DOHH2 (cell line): ENCODE measurements at regions not wholly inside any gene's neighbourhood (a gene's known extent, or its start where the extent isn't known, plus 50 kb on each side); places are given as distances from the start of the nearest gene placed in this dataset.
"Not testable (repeated sequence)": the region's sequence is repeated elsewhere in the genome, so short reads cannot be mapped to it uniquely, and the experiment has no call there.

ENCODE experiments used
- H3F3A ChIP-seq: fragments of 200-600 bp; sonication (generic), shearing (Covaris generic); 2 replicates; pipeline ENCODE4 v1.6.0; 2016; ENCODE audit warnings: antibody characterized with exemption, mild to moderate bottlenecking; ENCODE audit not compliant: control insufficient read depth, insufficient read depth
- H3K27ac ChIP-seq: fragments of 200-600 bp; sonication (generic); 2 replicates; pipeline ENCODE4 v1.5.1; 2014; ENCODE audit warnings: low read depth, mild to moderate bottlenecking, low read length, moderate library complexity
- H3K27me3 ChIP-seq: fragments of 200-600 bp; sonication (generic); 2 replicates; pipeline ENCODE4 v1.6.1; 2014; ENCODE audit warnings: mild to moderate bottlenecking, low read length, mixed read lengths; ENCODE audit not compliant: control insufficient read depth
- H3K36me3 ChIP-seq: fragments of 200-600 bp; sonication (generic); 2 replicates; pipeline ENCODE4 v1.6.1; 2014; ENCODE audit warnings: mild to moderate bottlenecking, low read length, moderate library complexity, mixed read lengths; ENCODE audit not compliant: control insufficient read depth
- H3K4me1 ChIP-seq: fragments of 200-600 bp; sonication (generic); 2 replicates; pipeline ENCODE4 v1.6.1; 2014; ENCODE audit warnings: mild to moderate bottlenecking, low read length, mixed read lengths; ENCODE audit not compliant: control insufficient read depth
- H3K4me2 ChIP-seq: fragments of 200-600 bp; sonication (generic); 2 replicates; pipeline ENCODE4 v1.6.0; 2014; ENCODE audit warnings: mild to moderate bottlenecking, low read length, moderate library complexity
- H3K4me3 ChIP-seq: fragments of 200-600 bp; sonication (generic); 2 replicates; pipeline ENCODE4 v1.5.1; 2014; ENCODE audit warnings: mild to moderate bottlenecking, low read length, mixed read lengths
- H3K79me2 ChIP-seq: fragments of 200-600 bp; sonication (generic); 2 replicates; pipeline ENCODE4 v1.6.1; 2014; ENCODE audit warnings: mild to moderate bottlenecking, low read length, mixed read lengths; ENCODE audit not compliant: control insufficient read depth
- H3K9me2 ChIP-seq: fragments of 200-600 bp; sonication (generic); replicated peaks from 2 replicates; pipeline ENCODE4 v1.6.1; 2014; ENCODE audit warnings: mild to moderate bottlenecking, low read length, mixed read lengths; ENCODE audit not compliant: control insufficient read depth
- H3K9me3 ChIP-seq: fragments of 200-600 bp; sonication (generic); 2 replicates; pipeline ENCODE4 v1.6.1; 2014; ENCODE audit warnings: antibody characterized with exemption, low read length, mixed read lengths; ENCODE audit not compliant: control insufficient read depth, insufficient read depth
- H4K20me1 ChIP-seq: fragments of 200-600 bp; sonication (generic); 2 replicates; pipeline ENCODE4 v1.6.0; 2014; ENCODE audit warnings: low read depth, mild to moderate bottlenecking, antibody characterized with exemption, low read length, moderate library complexity; ENCODE audit not compliant: control insufficient read depth, insufficient read depth
- EZH2phosphoT487 ChIP-seq: fragments of 200-600 bp; sonication (generic); IDR thresholded peaks from 2 replicates; pipeline ENCODE4 v1.6.1; 2017; ENCODE audit warnings: borderline replicate concordance, mild to moderate bottlenecking, antibody characterized with exemption, low read length, moderate library complexity, mixed read lengths
- TF ChIP-seq, protein P1 (sequence below): fragments of 200-600 bp; sonication (generic); IDR thresholded peaks from one replicate; pipeline ENCODE4 v1.5.1; 2014; ENCODE audit warnings: antibody characterized with exemption, mild to moderate bottlenecking, low read depth, low read length; ENCODE audit not compliant: poor library complexity, severe bottlenecking

- H3K27me3 ChIP-seq = no peaks in the 10 kb centered on the region
- no peak overlapping the region for H3K4me2 ChIP-seq
These were observed 271.1 kb downstream of the KCNRG start for GRCh38 chr13:50286324-50286723.

DNA sequence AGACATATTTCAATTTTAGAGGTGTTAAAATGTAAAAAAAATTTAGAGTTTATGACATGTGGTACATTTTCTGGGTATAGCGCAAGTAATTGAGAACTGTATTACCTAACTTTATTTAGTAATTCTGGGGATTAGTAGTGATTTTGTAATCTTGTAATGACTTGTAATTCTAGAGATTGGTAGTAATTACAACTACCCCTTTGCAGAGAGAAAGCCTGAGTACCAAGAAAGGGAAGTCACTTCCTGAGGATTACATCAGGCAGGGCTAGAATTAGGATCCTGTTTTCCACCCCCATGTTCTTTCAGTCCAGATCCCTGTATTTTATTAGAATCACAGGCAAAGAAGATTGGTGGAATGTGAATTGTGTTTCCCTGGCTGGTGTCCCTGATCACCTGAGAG is 274.9 kb downstream of the KCNRG start:
- no peaks in the 10 kb centered on the region for H3F3A ChIP-seq
- H4K20me1 ChIP-seq = no peaks in the 10 kb centered on the region
- H3K27me3 ChIP-seq = no peaks in the 10 kb centered on the region
- no peaks in the 10 kb centered on the region for H3K9me2 ChIP-seq
- no peaks in the 10 kb centered on the region for H3K4me1 ChIP-seq
- H3K4me3 ChIP-seq = no peak overlapping the region
- H3K79me2 ChIP-seq = no peaks in the 10 kb centered on the region
- no peaks in the 10 kb centered on the region for H3K36me3 ChIP-seq
- TF ChIP-seq, protein P1, sequence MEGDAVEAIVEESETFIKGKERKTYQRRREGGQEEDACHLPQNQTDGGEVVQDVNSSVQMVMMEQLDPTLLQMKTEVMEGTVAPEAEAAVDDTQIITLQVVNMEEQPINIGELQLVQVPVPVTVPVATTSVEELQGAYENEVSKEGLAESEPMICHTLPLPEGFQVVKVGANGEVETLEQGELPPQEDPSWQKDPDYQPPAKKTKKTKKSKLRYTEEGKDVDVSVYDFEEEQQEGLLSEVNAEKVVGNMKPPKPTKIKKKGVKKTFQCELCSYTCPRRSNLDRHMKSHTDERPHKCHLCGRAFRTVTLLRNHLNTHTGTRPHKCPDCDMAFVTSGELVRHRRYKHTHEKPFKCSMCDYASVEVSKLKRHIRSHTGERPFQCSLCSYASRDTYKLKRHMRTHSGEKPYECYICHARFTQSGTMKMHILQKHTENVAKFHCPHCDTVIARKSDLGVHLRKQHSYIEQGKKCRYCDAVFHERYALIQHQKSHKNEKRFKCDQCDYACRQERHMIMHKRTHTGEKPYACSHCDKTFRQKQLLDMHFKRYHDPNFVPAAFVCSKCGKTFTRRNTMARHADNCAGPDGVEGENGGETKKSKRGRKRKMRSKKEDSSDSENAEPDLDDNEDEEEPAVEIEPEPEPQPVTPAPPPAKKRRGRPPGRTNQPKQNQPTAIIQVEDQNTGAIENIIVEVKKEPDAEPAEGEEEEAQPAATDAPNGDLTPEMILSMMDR = no peak
- no peak for TF ChIP-seq EZH2phosphoT487
- H3K9me3 ChIP-seq = no peaks in the 10 kb centered on the region
- H3K27ac ChIP-seq = no peak overlapping the region
- H3K4me2 ChIP-seq = no peak overlapping the region

More at GRCh38 chr13:50286324-50286723, 271.1 kb downstream of the KCNRG start:
- Histone ChIP-seq H3K36me3 (no peaks in the 10 kb centered on the region), H3K27ac (no peak overlapping the region), H3F3A (no peaks in the 10 kb centered on the region), H3K4me1 (no peaks in the 10 kb centered on the region), H4K20me1 (no peaks in the 10 kb centered on the region), H3K79me2 (no peaks in the 10 kb centered on the region), H3K4me3 (no peak overlapping the region), H3K9me3 (peaks cover 5% of the 10 kb centered on the region; the same call in 1 of the 2 replicates), H3K9me2 (no peaks in the 10 kb centered on the region)
- TF ChIP-seq, protein P1 = no peak
- TF ChIP-seq EZH2phosphoT487 = no peak

- Histone ChIP-seq H3F3A (no peaks in the 10 kb centered on the region), H3K36me3 (no peaks in the 10 kb centered on the region), H3K4me2 (no peak overlapping the region), H3K27ac (no peak overlapping the region), H3K27me3 (no peaks in the 10 kb centered on the region), H3K9me3 (no peaks in the 10 kb centered on the region), H3K4me1 (no peaks in the 10 kb centered on the region), H3K4me3 (no peak overlapping the region), H4K20me1 (no peaks in the 10 kb centered on the region), H3K79me2 (no peaks in the 10 kb centered on the region), H3K9me2 (no peaks in the 10 kb centered on the region)
- no peak for TF ChIP-seq EZH2phosphoT487
- TF ChIP-seq, protein P1 = no peak
These were observed 276.4 kb downstream of the KCNRG start for GRCh38 chr13:50291611-50292010.

GRCh38 chr13:50292081-50292480 is 276.8 kb downstream of the KCNRG start:
- H3K79me2 ChIP-seq = no peaks in the 10 kb centered on the region
- H3K4me3 ChIP-seq = no peak overlapping the region
- H3K4me1 ChIP-seq = no peaks in the 10 kb centered on the region
- H3F3A ChIP-seq = no peaks in the 10 kb centered on the region
- no peaks in the 10 kb centered on the region for H4K20me1 ChIP-seq
- TF ChIP-seq, protein P1 = no peak
- no peak for TF ChIP-seq EZH2phosphoT487
- no peaks in the 10 kb centered on the region for H3K9me2 ChIP-seq
- no peaks in the 10 kb centered on the region for H3K27me3 ChIP-seq
- H3K9me3 ChIP-seq = no peaks in the 10 kb centered on the region
- H3K36me3 ChIP-seq = no peaks in the 10 kb centered on the region
- H3K27ac ChIP-seq = no peak overlapping the region
- H3K4me2 ChIP-seq = no peak overlapping the region

GRCh38 chr13:50294425-50294824 is 279.2 kb downstream of the KCNRG start:
- not testable (repeated sequence) for H3K9me3 ChIP-seq, H3K36me3 ChIP-seq, H3K27ac ChIP-seq, H3K79me2 ChIP-seq, H3K27me3 ChIP-seq, H4K20me1 ChIP-seq, H3K4me3 ChIP-seq, H3F3A ChIP-seq, H3K4me2 ChIP-seq, H3K4me1 ChIP-seq, H3K9me2 ChIP-seq
